ENCODE measurements at regions not wholly inside any gene's neighbourhood (a gene's known extent, or its start where the extent isn't known, plus 50 kb on each side); places are given as distances from the start of the nearest gene placed in this dataset.
A peak's percentile ranks its signal among the peaks of the same experiment; 100 is the strongest.

DNA sequence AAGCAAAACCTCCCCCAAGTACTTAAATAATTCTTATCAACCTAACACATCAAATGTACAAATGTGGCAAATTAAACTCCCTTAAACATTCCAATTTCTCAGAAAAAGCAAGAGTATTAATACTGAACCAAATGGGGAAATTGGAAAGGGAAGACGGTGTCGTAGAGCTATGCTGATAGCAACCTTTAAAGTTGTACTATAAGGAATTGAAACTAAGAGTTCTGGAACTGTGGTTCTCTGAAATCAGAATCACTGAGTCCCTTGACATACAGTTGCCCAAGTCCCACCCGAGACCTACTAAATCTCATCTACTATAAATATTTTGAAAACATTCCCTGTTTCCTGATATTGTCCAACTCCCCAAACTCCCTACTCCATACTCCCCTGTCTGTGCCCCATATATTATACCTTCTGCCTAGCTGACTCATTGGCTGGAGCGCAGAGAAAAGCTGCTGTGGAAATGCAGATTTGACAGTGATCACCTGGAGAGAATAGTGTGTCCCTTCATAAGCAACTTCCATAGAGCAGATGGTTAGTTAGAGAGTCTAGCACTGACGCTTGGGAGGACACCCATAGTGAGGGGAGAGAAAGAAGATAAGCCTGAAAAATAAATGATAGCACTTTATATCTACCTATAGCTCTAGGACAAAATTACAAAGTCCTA, 51.4 kb upstream of the ITM2B start:
- DNase-seq (ENCODE audit: low spot score): no peak

DNA sequence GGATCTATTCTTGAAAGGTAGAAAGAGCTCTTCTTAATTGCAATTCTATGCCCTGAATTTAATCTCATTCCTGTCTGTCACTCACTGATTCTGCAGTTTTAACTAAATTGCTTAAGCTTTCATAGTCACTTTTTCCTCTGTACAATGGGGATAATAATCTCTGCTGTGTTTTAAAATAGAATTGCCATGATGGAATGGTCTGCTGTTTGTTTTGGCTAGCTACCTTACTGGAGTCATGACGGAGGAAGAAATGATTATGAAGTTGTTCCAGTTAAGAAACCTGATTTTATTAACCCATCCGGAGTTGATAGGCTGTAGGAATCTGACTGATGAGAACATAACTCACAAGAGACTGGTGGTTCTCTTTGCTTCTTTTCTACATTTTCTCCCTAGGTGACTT, 54.9 kb upstream of the ITM2B start:
- no peak for DNase-seq (ENCODE audit: low spot score)

DNA sequence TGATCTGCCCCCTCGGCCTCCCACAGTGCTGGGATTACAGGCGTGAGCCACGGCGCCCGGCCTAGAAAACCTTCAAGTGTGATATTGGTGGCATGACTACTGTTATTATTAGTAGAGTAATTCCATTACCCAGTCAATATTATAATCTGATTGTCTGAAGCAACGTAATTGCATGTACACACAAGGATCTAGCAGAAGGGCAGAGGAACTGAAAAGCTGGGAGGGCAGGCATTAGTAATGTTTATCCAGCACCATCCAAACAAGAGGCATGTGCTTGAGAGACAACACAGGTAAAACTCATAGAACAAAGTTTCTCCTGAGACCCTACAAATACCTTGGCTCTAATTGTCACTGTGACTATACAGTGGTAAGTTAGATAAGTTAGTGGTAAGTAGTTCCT, 56.2 kb upstream of the ITM2B start:
- DNase-seq (ENCODE audit: low spot score): no peak

DNA sequence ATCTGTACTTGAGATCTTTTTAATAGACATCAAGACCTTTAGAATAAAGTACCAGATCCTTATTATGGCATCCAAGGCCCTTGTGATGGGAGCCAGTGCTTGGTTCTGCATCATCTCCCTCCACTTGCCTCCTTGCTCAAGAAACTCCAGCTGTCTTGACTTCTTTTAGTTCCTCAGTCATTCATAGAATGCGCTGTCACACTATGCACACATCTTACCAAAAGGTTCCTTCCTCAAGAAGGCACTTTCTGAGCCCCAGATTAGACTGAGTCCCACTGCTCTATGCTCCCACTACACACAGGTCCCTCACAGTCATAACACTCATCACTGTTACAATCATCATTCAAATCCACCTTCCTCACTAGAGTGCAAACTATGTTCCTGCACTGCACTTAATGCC, 57.8 kb upstream of the ITM2B start:
- no peak for DNase-seq (ENCODE audit: low spot score)

DNA sequence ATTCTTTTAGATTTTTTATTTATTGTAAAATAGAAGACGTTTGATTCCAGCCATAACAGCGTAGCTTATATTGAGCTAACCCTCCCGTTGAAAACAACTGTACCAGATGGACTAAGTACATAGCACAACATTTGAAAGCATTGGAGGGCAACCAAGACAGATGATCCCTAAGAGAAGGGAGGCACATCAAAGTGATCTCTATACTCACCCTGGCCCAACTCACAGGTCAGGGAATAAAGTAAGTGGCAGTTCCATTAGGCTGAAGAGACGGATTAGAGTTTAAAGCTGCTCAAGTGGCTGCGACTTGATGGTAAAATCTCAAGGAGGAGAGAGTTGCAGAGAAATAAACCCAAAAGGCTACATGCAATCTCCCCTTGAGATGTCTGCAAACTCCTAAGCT, 65.1 kb upstream of the ITM2B start:
- DNase-seq (ENCODE audit: low spot score): no peak

DNA sequence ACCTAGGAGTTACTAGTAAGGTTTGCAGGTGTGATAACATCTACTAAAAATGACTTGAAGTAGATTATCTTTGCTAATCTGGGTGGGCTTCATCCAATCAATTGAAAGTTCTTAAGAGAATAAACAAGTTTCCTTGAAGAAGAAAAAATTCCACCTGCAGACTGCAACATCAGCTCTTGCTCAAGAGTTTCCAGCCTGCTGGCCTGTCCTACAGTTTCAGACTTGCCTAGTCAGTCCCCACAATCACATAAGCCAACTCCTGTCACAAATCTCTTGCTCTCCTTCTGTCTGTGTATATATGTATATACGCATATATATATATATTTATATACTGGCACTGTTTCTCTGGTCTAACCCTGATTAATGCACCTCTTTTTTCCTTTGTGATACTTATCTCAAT, 67.3 kb upstream of the ITM2B start:
- DNase-seq (ENCODE audit: low spot score): no peak

DNA sequence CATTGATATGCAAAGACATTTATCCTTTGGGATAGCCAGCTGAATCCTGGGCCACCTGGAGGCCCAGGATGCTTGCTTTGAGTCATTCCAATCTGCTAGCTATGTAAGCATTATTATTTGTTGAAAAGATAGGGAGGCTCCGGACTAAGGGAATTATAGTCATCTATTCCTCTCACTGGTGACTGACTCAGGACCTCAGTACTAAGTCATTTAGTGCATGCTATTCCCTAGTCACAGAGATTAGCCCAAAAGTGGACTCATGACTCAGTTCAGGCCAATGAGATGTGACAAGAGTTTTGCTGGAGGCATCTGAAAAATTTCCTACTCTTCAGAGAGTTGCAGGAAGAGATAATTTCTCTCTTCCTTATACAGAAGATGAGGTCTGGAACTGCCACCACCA, 67.9 kb upstream of the ITM2B start:
- no peak for DNase-seq (ENCODE audit: low spot score)

DNA sequence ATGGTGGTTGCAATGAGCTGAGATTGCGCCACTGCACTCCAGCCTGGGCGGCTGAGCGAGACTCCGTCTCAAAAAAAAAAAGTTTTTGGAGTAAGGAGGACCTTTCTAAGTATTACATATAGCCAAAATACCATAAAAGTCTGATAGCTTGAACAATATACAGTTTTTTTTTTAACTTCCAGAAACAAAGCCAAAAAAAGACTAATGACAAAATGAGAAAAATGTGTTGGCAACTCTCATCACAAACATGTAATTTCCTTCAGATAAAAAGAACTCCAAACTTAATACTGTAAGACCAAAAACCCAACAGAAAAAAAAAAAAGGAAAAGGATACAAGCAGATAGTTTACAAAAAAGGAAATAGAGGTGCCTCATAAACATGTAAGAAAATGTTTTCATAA, 68.2 kb upstream of the MED4 start:
- DNase-seq (ENCODE audit: low spot score): no peak

DNA sequence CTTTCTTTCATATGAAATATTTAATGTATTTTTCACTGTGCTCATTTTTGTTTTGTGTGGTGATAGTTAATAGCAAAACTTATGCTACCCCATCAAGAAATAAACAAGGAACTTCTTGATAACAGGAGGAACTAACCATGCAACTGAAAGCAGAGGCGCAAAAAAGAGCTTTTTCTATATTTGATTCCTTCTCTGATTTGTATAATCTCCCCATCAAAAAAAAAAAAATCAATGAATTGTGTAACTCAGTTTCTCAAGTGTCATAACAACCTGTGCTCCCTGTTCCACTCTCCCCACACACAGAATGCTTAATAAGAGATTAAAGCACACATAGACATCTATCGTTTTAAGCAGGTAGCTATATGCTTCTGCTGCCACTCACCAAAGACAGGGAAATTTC, 67.3 kb upstream of the MED4 start:
- no peak for DNase-seq (ENCODE audit: low spot score)

DNA sequence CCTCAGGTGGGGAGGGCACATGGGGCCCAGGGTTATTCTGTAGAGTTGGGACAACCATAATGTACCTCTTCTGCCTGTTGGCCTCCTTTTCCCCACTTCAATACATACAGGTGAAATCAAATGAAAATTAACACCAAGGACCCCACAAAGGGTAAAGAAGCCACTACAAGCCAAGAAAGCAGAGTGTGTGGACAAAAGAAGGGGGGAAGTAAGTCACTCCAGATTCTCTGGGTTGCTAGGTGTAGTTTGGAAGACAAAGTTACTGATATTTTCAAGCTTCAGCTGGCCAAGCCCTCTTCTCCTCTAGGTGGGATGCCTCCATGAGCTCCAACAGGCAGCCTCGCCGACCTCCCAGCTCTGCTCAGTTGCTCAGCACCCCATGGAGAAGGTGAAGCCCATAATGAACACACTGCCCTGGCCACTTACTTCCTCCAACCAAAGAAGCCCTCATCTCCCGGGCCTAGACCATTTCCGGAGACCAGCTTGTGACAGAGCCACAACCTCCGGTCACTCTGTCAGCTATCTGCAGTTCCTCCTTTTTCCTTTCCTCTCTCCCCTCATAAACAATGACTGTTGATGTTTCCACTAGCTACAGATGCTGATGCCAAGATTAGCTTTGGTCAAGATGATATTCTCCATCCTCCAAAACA, 66.8 kb upstream of the MED4 start:
- DNase-seq (ENCODE audit: low spot score): peak; percentile 52

DNA sequence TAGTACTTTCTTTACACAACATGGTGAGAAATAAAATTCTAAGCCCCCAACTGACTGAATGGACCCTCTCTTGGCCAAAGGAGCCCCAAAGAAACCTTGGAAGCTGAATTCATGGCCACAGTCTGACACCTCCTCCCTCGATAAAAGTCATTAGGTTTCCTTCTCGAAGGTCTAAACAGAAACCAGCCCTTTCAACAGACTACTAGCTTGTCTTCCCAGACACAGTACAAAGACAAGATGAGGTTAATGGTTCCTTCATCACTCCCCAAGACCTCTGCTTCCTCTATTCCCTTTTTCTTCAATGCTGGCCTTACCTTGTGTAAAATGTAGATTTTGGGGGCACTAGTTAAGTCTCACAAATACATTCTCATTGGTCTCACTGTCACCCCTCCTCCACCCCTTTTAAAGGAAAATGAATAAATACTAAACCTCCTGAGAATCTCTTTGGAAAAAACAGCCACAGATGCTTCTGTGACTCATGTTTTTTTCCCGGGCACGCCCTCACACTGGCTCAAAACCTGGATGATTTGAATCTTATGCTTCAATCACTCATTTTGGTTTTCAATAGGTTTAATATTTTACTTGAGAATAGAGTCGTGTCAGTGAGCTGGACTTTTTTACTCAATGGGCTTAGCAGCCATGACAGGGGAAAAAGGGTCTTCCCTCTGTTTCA, 65.8 kb upstream of the MED4 start:
- no peak for DNase-seq (ENCODE audit: low spot score)

DNA sequence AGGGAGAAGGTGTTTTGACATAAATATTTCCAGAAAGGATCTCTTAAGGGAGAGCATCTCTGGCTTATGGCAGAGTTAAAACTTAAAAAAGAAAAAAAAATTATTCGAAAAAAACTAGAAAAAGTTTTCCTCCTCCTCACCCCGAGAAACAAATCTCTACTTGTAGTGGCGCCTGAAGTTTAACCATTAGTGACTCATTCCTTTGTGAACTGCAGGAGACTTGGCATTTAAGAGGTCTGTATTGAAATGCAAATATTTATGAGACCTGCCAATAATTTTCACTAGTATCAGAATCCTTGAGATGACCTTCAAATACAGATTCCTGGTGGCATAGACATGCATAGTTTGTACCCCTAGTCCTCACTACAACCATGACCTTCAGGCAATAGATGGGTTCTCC, 64.9 kb upstream of the MED4 start:
- no peak for DNase-seq (ENCODE audit: low spot score)

DNA sequence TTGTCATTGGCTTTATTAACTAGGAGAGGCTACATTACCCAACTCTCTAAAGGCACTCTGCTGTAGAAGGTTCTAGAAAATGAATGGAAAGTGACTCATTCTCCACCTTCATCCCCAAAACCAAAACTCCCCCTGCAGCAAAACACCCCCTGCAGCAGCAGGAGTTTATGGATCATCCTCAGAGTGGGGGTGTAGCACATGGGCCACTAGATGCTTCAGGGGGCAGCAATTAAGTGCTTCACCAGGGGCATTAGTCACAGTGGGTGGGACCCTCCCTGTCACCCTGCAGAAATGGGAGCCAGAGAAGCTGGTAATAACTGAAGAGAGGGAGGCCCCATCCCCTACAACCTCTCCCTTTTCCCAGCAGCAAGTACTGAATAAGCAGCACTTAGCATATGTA, 64.5 kb upstream of the MED4 start:
- DNase-seq (ENCODE audit: low spot score): no peak

DNA sequence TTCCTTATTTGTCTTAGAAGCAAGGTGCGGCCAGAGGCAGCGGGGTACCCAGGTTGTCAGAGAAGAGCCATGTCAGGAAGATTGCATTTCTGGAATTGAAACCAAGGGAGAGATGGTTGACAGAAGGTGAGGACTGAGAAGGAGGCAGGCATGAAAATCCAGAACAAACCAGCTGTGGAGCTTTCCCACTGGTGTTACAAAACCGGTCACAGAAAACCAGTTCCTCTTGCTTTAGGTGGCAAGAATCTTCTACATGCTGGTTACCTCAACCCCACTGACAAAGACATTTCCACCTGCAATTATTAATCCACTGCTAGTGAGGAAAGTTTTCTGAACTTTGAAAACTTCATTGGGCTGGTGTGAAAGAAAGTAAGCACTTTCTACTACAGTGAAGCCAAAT, 64.0 kb upstream of the MED4 start:
- DNase-seq (ENCODE audit: low spot score): peak; percentile 58

DNA sequence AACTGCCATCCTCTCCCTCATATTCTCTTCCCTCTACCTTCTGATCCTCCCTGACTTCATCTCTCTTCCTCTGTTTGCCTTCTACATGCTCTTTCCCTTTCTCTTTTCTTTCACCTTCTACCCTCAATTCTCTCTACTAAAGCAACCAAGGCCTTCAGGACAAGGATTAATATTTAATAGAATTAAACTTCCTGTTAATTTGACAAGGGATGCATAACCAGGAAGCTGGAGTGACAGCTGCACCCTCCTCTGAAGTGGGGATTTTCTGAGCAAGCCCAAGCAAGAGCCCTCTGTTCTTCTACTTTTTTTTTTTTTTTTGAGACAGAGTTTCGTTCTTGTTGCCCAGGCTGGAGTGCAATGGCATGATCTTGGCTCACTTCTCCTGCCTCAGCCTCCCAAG, 63.4 kb upstream of the MED4 start:
- DNase-seq (ENCODE audit: low spot score): no peak

DNA sequence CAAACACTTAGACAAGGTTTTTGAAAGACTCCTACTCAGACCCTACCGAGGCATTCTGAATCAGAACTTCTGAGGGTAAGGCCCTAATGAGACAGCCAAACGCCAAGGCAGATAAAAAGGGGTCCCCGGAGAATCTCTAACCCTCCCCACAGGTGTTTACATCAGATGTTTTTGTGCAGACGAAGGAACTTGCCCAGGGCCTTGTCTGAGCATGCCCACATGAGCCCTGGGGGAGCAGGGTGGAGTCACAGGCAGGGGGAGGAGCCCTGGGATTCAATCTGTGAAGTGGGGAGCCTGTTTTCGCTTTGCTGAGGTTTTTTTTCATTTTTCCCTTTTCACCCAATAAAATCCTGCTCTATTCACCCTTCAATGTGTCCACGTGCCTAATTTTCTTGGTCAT, 61.6 kb upstream of the MED4 start:
- no peak for DNase-seq (ENCODE audit: low spot score)

DNA sequence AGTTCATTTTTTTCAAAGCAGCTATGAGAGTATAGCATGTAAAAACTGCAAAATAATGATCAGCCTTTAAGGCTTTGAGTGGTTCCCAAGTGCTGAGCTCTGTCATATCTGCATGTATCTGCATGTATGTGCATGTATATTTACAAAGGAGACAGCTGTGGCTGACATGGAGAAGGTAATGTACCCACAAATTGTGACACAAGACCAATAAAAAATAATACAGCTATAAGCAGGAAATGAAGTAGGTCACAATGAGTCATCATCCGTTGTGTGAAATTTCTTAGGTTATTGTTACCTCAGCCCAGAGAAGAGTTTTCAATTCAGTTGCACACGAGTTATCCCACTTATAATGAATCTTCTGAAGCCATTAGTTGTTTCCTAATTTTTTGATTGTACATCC, 60.9 kb upstream of the MED4 start:
- DNase-seq (ENCODE audit: low spot score): no peak

DNA sequence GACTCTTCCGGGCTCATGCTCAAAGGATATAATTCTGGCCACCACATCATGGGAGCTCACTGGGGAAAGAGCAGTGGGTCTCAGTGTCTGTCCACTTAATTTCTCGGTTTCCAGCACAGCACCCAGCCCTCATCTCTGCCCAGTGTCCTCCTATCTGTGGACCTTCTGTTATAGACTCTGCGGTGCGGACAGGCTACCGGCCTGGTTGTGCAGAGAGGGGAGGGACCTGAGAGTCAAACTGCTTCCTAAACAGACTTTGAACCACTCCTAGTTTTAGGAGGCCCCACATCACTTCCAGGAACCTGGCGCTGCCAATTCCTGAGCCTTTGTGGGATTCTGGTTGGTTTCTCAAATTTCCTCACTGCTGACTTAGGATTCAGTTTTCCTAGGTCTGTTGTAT, 59.8 kb upstream of the MED4 start:
- DNase-seq (ENCODE audit: low spot score): no peak

DNA sequence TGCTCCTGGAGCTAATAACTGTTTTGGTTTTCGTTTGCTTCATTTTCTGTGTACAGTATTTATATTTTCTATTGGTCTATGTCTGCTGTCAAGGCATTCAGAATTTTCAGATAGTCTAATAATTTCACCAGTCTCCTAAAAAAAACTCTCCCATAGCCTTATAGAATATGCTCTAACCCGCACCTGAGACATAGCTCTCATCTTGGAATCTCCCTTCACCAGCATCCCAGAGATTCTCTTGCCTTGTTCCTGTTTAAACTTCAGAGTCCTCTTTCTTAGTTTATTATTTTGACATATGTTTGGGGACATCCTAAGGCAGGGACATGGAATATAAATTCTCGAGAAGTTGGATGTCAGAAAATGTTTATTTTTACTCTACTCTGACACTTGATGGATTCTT, 58.3 kb upstream of the MED4 start:
- DNase-seq (ENCODE audit: low spot score): no peak

DNA sequence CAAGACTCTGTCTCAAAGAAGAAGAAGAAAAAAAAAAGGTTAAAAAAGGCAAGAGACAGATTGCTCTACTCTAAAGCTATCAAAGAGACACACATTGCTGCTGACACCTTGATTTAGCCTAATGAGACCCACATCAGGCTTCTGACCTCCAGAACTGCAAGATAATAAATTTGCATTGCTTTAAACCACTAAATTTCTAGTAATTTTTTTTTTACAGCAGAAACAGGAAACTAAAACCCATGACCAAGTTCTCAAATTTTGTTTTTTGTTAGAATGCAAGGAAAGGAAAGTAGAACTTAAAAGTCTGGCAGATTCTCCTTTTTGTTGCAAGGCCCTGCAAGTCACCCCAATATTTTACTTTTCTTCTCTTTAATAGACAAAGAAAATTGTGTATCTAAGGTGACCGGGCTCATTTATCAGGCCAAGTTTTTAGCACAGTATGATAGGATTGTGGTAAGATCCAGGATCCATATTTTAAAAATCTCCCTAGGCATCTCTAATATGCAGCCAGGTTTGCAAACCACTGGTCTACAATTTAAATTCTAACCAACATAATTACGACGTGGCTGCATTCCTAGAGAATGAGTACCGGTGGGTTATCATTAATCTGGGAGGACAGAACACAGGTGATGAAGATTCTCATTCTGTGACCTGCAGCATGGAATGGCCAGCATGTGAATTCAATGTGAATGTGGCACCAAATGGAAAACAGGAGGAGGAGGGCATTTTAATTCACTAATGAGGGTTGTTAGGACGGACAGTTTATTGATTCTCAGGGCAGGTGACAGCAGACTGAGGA, 56.7 kb upstream of the MED4 start:
- DNase-seq (ENCODE audit: low spot score): no peak

DNA sequence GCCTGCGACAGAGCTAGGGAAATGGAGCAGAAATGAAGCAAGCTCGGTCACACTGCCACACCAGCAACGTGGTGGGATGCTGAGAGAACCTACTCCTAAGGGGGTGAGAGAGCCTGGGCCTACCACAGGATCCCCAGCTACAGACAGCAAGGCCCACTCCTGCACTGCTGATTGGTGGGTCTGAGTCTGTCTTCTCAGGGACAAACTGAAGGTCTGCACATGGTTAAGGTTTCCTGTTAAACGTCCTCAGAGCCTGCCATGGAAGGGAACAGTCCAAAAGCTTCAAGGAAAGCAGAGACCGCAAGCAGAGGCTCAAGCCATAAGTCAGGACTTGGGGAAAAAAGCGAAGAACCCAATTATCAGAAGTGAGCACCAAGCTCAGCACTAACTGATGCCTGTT, 53.5 kb upstream of the MED4 start:
- DNase-seq (ENCODE audit: low spot score): no peak

DNA sequence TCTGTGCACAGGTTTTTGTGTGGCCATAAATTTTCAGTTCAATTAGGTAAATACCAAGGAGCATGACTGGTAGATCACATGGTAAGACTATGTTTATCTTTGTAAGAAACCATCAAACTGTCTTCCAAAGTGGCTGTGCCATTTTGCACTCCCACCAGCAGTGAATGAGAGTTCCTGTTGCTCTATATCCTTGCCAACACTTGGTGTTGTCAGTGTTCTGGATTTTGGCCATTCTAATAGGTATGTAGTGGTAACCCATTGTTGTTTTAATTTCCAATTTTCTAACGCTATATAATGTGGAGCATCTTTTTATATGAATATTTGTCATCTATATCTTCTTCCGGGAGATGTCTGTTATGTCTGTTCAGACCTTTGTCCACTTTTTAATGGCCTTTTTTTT, 51.7 kb upstream of the MED4 start:
- no peak for DNase-seq (ENCODE audit: low spot score)

DNA sequence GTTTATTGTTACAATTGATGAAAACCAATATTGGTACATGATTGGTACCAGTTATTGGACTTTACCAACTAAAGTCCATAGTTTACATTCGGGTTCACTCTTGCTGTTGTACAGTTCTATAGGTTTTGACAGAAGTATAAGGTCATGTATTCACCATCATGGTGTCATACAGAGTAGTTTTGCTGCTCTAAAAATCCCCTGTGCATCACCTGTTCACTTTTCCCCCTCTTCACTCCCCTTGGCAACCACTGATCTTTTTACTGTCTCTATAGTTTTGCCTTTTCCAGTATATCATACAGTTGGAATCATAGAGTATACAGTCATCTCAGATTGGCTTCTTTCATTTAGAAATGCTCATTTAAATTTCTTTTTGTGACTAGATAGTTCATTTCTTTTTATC, 51.2 kb upstream of the MED4 start:
- no peak for DNase-seq (ENCODE audit: low spot score)
